ENCODE measurements at regions not wholly inside any gene's neighbourhood (a gene's known extent, or its start where the extent isn't known, plus 50 kb on each side); places are given as distances from the start of the nearest gene placed in this dataset.

- Histone ChIP-seq H3K4me1 (ENCODE audit: insufficient read depth) (no peaks in the 10 kb centered on the region), H3K4me2 (ENCODE audit: unreplicated experiment) (no peak overlapping the region), H3K9me2 (ENCODE audit: insufficient read depth) (no peaks in the 10 kb centered on the region), H2AFZ (no peak overlapping the region), H3F3A (ENCODE audit: insufficient read depth) (no peaks in the 10 kb centered on the region), H3K27me3 (replicated peaks; ENCODE audit: insufficient read depth) (no peaks in the 10 kb centered on the region), H3K9ac (no peak overlapping the region), H3K27ac (no peak overlapping the region), H3K4me3 (no peak overlapping the region), H3K36me3 (ENCODE audit: low read depth) (no peaks in the 10 kb centered on the region), H3K9me3 (ENCODE audit: low read depth) (no peaks in the 10 kb centered on the region), H3K79me2 (ENCODE audit: insufficient read depth) (no peaks in the 10 kb centered on the region), H4K20me1 (ENCODE audit: insufficient read depth) (no peaks in the 10 kb centered on the region)
- DNase-seq = no peak
- TF ChIP-seq EZH2phosphoT487 (IDR thresholded peaks at IDR 0.05; ENCODE audit: insufficient read depth, low read depth) (no peak), EZH2 (IDR thresholded peaks at IDR 0.05; ENCODE audit: insufficient read depth, poor library complexity, severe bottlenecking) (no peak)
- 8 to 12% methylated on average over 1 of the region's 1 CpG for WGBS, 2 experiments (ENCODE audit: low coverage in 1 of 2, low lambda C conversion rate in 2 of 2, missing lambda C conversion rate in 2 of 2)
- in situ Hi-C loops (cut with MboI) = no loop called here
Observed at GRCh38 chr7:117949232-117949631, 76.0 kb upstream of the CTTNBP2 start.

GRCh38 chr7:117950601-117951260 lies 77.5 kb upstream of the CTTNBP2 start:
- no peak overlapping the region for H2AFZ ChIP-seq
- TF ChIP-seq EZH2 (IDR thresholded peaks at IDR 0.05; ENCODE audit: insufficient read depth, poor library complexity, severe bottlenecking) = no peak
- TF ChIP-seq EZH2phosphoT487 (IDR thresholded peaks at IDR 0.05; ENCODE audit: insufficient read depth, low read depth) = no peak
- no peaks in the 10 kb centered on the region for H3K9me3 ChIP-seq (ENCODE audit: low read depth)
- H3K79me2 ChIP-seq (ENCODE audit: insufficient read depth) = no peaks in the 10 kb centered on the region
- H3K4me2 ChIP-seq (ENCODE audit: unreplicated experiment) = no peak overlapping the region
- in situ Hi-C loops (cut with MboI) = no loop called here
- no peak overlapping the region for H3K27ac ChIP-seq
- H3K4me1 ChIP-seq (ENCODE audit: insufficient read depth) = no peaks in the 10 kb centered on the region
- DNase-seq = no peak
- H3K9ac ChIP-seq = no peak overlapping the region
- H3F3A ChIP-seq (ENCODE audit: insufficient read depth) = no peaks in the 10 kb centered on the region
- no peaks in the 10 kb centered on the region for H3K27me3 ChIP-seq (replicated peaks; ENCODE audit: insufficient read depth)
- H4K20me1 ChIP-seq (ENCODE audit: insufficient read depth) = no peaks in the 10 kb centered on the region
- no peaks in the 10 kb centered on the region for H3K9me2 ChIP-seq (ENCODE audit: insufficient read depth)
- whole genome bisulfite sequencing, 2 experiments (ENCODE audit: low coverage in 1 of 2, low lambda C conversion rate in 2 of 2, missing lambda C conversion rate in 2 of 2) = 36 to 43% methylated on average over 6 of the region's 6 CpGs
- H3K36me3 ChIP-seq (ENCODE audit: low read depth) = no peaks in the 10 kb centered on the region
- no peak overlapping the region for H3K4me3 ChIP-seq

GRCh38 chr7:117951285-117951684 lies 78.0 kb upstream of the CTTNBP2 start:
- no peaks in the 10 kb centered on the region for H3K36me3 ChIP-seq (ENCODE audit: low read depth)
- H3K9me3 ChIP-seq (ENCODE audit: low read depth) = no peaks in the 10 kb centered on the region
- no peaks in the 10 kb centered on the region for H3K27me3 ChIP-seq (replicated peaks; ENCODE audit: insufficient read depth)
- TF ChIP-seq EZH2phosphoT487 (IDR thresholded peaks at IDR 0.05; ENCODE audit: insufficient read depth, low read depth) (no peak), EZH2 (IDR thresholded peaks at IDR 0.05; ENCODE audit: insufficient read depth, poor library complexity, severe bottlenecking) (no peak)
- no peak overlapping the region for H3K4me3 ChIP-seq
- DNase-seq = no peak
- no peaks in the 10 kb centered on the region for H3K79me2 ChIP-seq (ENCODE audit: insufficient read depth)
- H3F3A ChIP-seq (ENCODE audit: insufficient read depth) = no peaks in the 10 kb centered on the region
- no peak overlapping the region for H2AFZ ChIP-seq
- in situ Hi-C loops (cut with MboI) = no loop called here
- H3K9ac ChIP-seq = no peak overlapping the region
- H3K4me2 ChIP-seq (ENCODE audit: unreplicated experiment) = no peak overlapping the region
- WGBS, 2 experiments (ENCODE audit: low coverage in 1 of 2, low lambda C conversion rate in 2 of 2, missing lambda C conversion rate in 2 of 2) = 26 to 28% methylated on average over 5 of the region's 5 CpGs
- H4K20me1 ChIP-seq (ENCODE audit: insufficient read depth) = no peaks in the 10 kb centered on the region
- no peaks in the 10 kb centered on the region for H3K9me2 ChIP-seq (ENCODE audit: insufficient read depth)
- H3K4me1 ChIP-seq (ENCODE audit: insufficient read depth) = no peaks in the 10 kb centered on the region
- H3K27ac ChIP-seq = no peak overlapping the region

- Histone ChIP-seq H3K79me2 (ENCODE audit: insufficient read depth) (no peaks in the 10 kb centered on the region), H3K4me3 (no peak overlapping the region), H3K4me2 (ENCODE audit: unreplicated experiment) (no peak overlapping the region), H3K4me1 (ENCODE audit: insufficient read depth) (no peaks in the 10 kb centered on the region), H3K36me3 (ENCODE audit: low read depth) (no peaks in the 10 kb centered on the region), H3K9me3 (ENCODE audit: low read depth) (no peaks in the 10 kb centered on the region), H3K27me3 (replicated peaks; ENCODE audit: insufficient read depth) (no peaks in the 10 kb centered on the region), H3F3A (ENCODE audit: insufficient read depth) (no peaks in the 10 kb centered on the region), H4K20me1 (ENCODE audit: insufficient read depth) (no peaks in the 10 kb centered on the region), H3K9ac (no peak overlapping the region), H3K27ac (no peak overlapping the region), H3K9me2 (ENCODE audit: insufficient read depth) (no peaks in the 10 kb centered on the region), H2AFZ (no peak overlapping the region)
- in situ Hi-C loops (cut with MboI) = no loop called here
- WGBS, 2 experiments (ENCODE audit: low coverage in 1 of 2, low lambda C conversion rate in 2 of 2, missing lambda C conversion rate in 2 of 2) = 7 to 17% methylated on average over 4 of the region's 4 CpGs
- TF ChIP-seq EZH2phosphoT487 (IDR thresholded peaks at IDR 0.05; ENCODE audit: insufficient read depth, low read depth) (no peak), EZH2 (IDR thresholded peaks at IDR 0.05; ENCODE audit: insufficient read depth, poor library complexity, severe bottlenecking) (no peak)
- no peak for DNase-seq
Observed at GRCh38 chr7:117951691-117952280, 78.5 kb upstream of the CTTNBP2 start.

All from GM23248 (cell line).